Neural cell (in vitro differentiated cells): ENCODE measurements at regions not wholly inside any gene's neighbourhood (a gene's known extent, or its start where the extent isn't known, plus 50 kb on each side); places are given as distances from the start of the nearest gene placed in this dataset.

ENCODE experiments used
- EP300 ChIP-seq: fragments of 450-650 bp; conservative IDR thresholded peaks from 2 replicates; pipeline ENCODE4 v1.6.1; 2014; ENCODE audit warnings: antibody characterized with exemption, mild to moderate bottlenecking, moderate library complexity; ENCODE audit not compliant: poor library complexity, severe bottlenecking
- SMC3 ChIP-seq: fragments of 450-650 bp; conservative IDR thresholded peaks from 2 replicates; pipeline ENCODE4 v1.6.1; 2014; ENCODE audit warnings: antibody characterized with exemption, mild to moderate bottlenecking, moderate library complexity; ENCODE audit not compliant: poor library complexity
- TAF1 ChIP-seq: IDR thresholded peaks from 2 replicates; pipeline ENCODE4 v1.6.1; 2012; ENCODE audit warnings: low read depth
- TF ChIP-seq, protein P1 (sequence below): fragments of 450-650 bp; IDR thresholded peaks from 2 replicates; pipeline ENCODE4 v1.5.1; 2014; ENCODE audit warnings: antibody characterized with exemption, mild to moderate bottlenecking, moderate library complexity; ENCODE audit not compliant: poor library complexity, severe bottlenecking

DNA sequence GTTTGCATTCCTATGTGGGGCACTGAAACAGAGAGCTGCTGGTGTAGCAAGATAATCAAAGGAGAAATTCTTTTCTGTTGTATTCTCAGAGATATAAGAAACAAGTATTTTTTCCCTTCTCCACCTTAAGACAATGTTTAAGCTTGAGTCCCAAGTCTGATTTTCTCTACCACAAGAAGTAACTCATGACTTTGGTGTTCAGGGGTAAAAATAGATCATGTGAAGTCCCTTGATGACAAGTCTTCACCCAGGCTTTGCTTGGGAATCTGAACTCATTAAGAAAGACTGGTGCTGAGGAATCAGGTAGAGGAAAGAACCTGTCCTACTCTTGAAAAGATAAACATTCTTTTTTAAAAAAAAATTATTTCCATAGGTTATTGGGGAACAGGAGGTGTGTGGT is 205.6 kb downstream of the ALDH8A1 start:
- TF ChIP-seq, protein P1, sequence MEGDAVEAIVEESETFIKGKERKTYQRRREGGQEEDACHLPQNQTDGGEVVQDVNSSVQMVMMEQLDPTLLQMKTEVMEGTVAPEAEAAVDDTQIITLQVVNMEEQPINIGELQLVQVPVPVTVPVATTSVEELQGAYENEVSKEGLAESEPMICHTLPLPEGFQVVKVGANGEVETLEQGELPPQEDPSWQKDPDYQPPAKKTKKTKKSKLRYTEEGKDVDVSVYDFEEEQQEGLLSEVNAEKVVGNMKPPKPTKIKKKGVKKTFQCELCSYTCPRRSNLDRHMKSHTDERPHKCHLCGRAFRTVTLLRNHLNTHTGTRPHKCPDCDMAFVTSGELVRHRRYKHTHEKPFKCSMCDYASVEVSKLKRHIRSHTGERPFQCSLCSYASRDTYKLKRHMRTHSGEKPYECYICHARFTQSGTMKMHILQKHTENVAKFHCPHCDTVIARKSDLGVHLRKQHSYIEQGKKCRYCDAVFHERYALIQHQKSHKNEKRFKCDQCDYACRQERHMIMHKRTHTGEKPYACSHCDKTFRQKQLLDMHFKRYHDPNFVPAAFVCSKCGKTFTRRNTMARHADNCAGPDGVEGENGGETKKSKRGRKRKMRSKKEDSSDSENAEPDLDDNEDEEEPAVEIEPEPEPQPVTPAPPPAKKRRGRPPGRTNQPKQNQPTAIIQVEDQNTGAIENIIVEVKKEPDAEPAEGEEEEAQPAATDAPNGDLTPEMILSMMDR = no peak
- TF ChIP-seq TAF1 (no peak), SMC3 (no peak), EP300 (no peak)
